Esophagus (tissue), 2 donors: ENCODE measurements at regions not wholly inside any gene's neighbourhood (a gene's known extent, or its start where the extent isn't known, plus 50 kb on each side); places are given as distances from the start of the nearest gene placed in this dataset.

ENCODE experiments used
- H3K27ac ChIP-seq, 2 donors: one replicate each; pipeline ENCODE4 v1.5.1; 2013; ENCODE audit warnings: low read depth in 2 of 2, mild to moderate bottlenecking in 2 of 2, inconsistent platforms in 1 of 2, low read length in 1 of 2, moderate library complexity in 1 of 2
- H3K27me3 ChIP-seq, 2 donors: one replicate each; pipeline ENCODE4 v1.6.1; 2013; ENCODE audit warnings: low read length in 2 of 2, control low read depth in 1 of 2, mild to moderate bottlenecking in 1 of 2; ENCODE audit not compliant: insufficient read depth in 2 of 2, control insufficient read depth in 1 of 2
- H3K36me3 ChIP-seq, 2 donors: one replicate each; pipeline ENCODE4 v1.6.1; 2013; ENCODE audit warnings: low read length in 1 of 2; ENCODE audit not compliant: control insufficient read depth in 2 of 2, insufficient read depth in 2 of 2
- H3K4me1 ChIP-seq, 2 donors: one replicate each; pipeline ENCODE4 v1.6.1; 2013; ENCODE audit warnings: low read length in 1 of 2; ENCODE audit not compliant: control insufficient read depth in 2 of 2, insufficient read depth in 2 of 2
- H3K4me3 ChIP-seq, 2 donors: one replicate each; pipeline ENCODE4 v1.5.1; 2013; ENCODE audit warnings: low read length in 2 of 2, mild to moderate bottlenecking in 2 of 2, low read depth in 1 of 2, moderate library complexity in 1 of 2
- H3K9me3 ChIP-seq, 2 donors: one replicate each; pipeline ENCODE4 v1.6.1; 2013; ENCODE audit warnings: mild to moderate bottlenecking in 2 of 2, low read depth in 1 of 2, low read length in 1 of 2, moderate library complexity in 1 of 2; ENCODE audit not compliant: control insufficient read depth in 2 of 2, insufficient read depth in 1 of 2
- WGBS, 2 donors: extraction: QIAGEN DNeasy Blood & Tissue Kit; methylation state at CpG; one replicate each; pipeline ENCODE4 v1.1.7; 2013; 5-methylcytosine and 5-hydroxymethylcytosine counted together
- donor health status: healthy with polysubstance abuse.
- donor health status: Bipolar disorder and iron deficiency.

- no peaks in the 10 kb centered on the region for H3K36me3 ChIP-seq
- H3K4me3 ChIP-seq = no peak overlapping the region
- no peak overlapping the region for H3K27ac ChIP-seq
- no peaks in the 10 kb centered on the region for H3K9me3 ChIP-seq
- no peaks in the 10 kb centered on the region for H3K4me1 ChIP-seq
- 76 to 77% methylated on average over 3 of the region's 3 CpGs for WGBS, 2 donors
- H3K27me3 ChIP-seq = no peaks in the 10 kb centered on the region
Observed at GRCh38 chr12:91441993-91442952, 259.7 kb upstream of the DCN start.

GRCh38 chr12:91441246-91441645, 258.6 kb upstream of the DCN start:
- no peaks in the 10 kb centered on the region for H3K36me3 ChIP-seq
- no peaks in the 10 kb centered on the region for H3K4me1 ChIP-seq
- no peaks in the 10 kb centered on the region for H3K9me3 ChIP-seq
- H3K27me3 ChIP-seq = no peaks in the 10 kb centered on the region
- no peak overlapping the region for H3K4me3 ChIP-seq
- no peak overlapping the region for H3K27ac ChIP-seq
- 80 to 86% methylated on average over 4 of the region's 4 CpGs for WGBS, 2 donors

- Histone ChIP-seq H3K4me3 (no peak overlapping the region), H3K4me1 (no peaks in the 10 kb centered on the region), H3K27ac (no peak overlapping the region), H3K9me3 (no peaks in the 10 kb centered on the region), H3K36me3 (no peaks in the 10 kb centered on the region), H3K27me3 (no peaks in the 10 kb centered on the region)
- 81 to 94% methylated on average over 1 of the region's 1 CpG for WGBS, 2 donors
Observed at GRCh38 chr12:91434081-91434480, 251.5 kb upstream of the DCN start.

GRCh38 chr12:91432755-91433154, 250.1 kb upstream of the DCN start:
- Histone ChIP-seq H3K9me3 (no peaks in the 10 kb centered on the region), H3K27me3 (no peaks in the 10 kb centered on the region), H3K4me3 (no peak overlapping the region), H3K36me3 (no peaks in the 10 kb centered on the region), H3K27ac (no peak overlapping the region), H3K4me1 (no peaks in the 10 kb centered on the region)
- 44 to 54% methylated on average over 1 of the region's 1 CpG for WGBS, 2 donors

- no peak overlapping the region for H3K27ac ChIP-seq
- H3K4me1 ChIP-seq = no peaks in the 10 kb centered on the region
- no peak overlapping the region for H3K4me3 ChIP-seq
- H3K27me3 ChIP-seq = no peaks in the 10 kb centered on the region
- H3K36me3 ChIP-seq = no peaks in the 10 kb centered on the region
- H3K9me3 ChIP-seq = no peaks in the 10 kb centered on the region
- WGBS, 2 donors = 42 to 43% methylated on average over 2 of the region's 2 CpGs
Observed at GRCh38 chr12:91432089-91432488, 249.5 kb upstream of the DCN start.

GRCh38 chr12:91424506-91424905, 241.9 kb upstream of the DCN start:
- H3K27ac ChIP-seq = no peak overlapping the region
- H3K9me3 ChIP-seq = no peaks in the 10 kb centered on the region
- WGBS, 2 donors = 86 to 88% methylated on average over 2 of the region's 2 CpGs
- H3K36me3 ChIP-seq = no peaks in the 10 kb centered on the region
- no peaks in the 10 kb centered on the region for H3K27me3 ChIP-seq
- H3K4me3 ChIP-seq = no peak overlapping the region
- H3K4me1 ChIP-seq = peaks cover 0 to 3% of the 10 kb centered on the region in 2 donors

GRCh38 chr12:91423693-91424050, 241.1 kb upstream of the DCN start:
- H3K36me3 ChIP-seq = no peaks in the 10 kb centered on the region
- no peak overlapping the region for H3K4me3 ChIP-seq
- peaks cover 0 to 3% of the 10 kb centered on the region in 2 donors for H3K4me1 ChIP-seq
- H3K27me3 ChIP-seq = no peaks in the 10 kb centered on the region
- H3K27ac ChIP-seq = no peak overlapping the region
- H3K9me3 ChIP-seq = no peaks in the 10 kb centered on the region
- WGBS, 2 donors = 38 to 51% methylated on average over 2 of the region's 2 CpGs

GRCh38 chr12:91422811-91423692, 240.4 kb upstream of the DCN start:
- WGBS, 2 donors = 33 to 51% methylated on average over 7 of the region's 7 CpGs
- Histone ChIP-seq H3K4me1 (peaks cover 0 to 3% of the 10 kb centered on the region in 2 donors), H3K27ac (no peak overlapping the region), H3K27me3 (no peaks in the 10 kb centered on the region), H3K36me3 (no peaks in the 10 kb centered on the region), H3K4me3 (no peak overlapping the region), H3K9me3 (no peaks in the 10 kb centered on the region)

- H3K36me3 ChIP-seq = no peaks in the 10 kb centered on the region
- H3K9me3 ChIP-seq = no peaks in the 10 kb centered on the region
- H3K27me3 ChIP-seq = no peaks in the 10 kb centered on the region
- no peak overlapping the region for H3K4me3 ChIP-seq
- no peak overlapping the region for H3K27ac ChIP-seq
- H3K4me1 ChIP-seq = peaks cover 0 to 3% of the 10 kb centered on the region in 2 donors
- WGBS, 2 donors = 25 to 31% methylated on average over 1 of the region's 1 CpG
Observed at GRCh38 chr12:91422127-91422526, 239.5 kb upstream of the DCN start.
